ENCODE measurements at regions not wholly inside any gene's neighbourhood (a gene's known extent, or its start where the extent isn't known, plus 50 kb on each side); places are given as distances from the start of the nearest gene placed in this dataset.

DNA sequence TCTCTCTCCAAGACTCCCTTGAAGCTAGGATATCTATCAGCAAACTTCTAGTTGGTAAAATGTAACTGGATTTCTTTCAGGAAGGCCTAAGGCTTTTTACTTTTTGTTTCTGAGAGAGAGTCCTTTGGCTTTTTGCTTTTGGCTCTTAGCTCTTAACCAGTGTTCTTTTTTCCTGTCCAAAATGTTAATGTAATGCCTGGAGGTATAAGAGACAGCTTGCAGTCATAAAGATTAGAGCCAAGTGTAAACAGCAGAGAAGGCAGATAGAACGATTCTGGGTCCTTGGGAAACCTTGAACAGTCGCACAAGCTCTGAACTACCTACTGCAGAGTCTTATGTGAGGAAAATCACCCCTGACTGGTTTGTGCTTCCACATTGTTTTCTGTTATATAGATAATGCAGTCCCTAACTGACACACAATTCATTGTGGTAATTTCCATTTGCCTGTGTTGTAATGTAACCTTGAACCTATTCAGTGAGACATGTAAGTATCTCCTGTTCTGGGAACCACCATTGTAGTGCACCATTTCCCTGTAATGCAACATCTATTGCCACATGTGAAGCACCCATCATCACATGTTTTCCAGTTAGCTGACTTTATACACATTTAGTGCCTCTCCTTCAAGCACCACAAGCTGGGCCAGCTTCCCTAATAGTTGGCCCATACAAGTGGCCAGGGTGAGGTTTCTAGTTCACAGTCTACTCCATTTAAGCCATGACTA is 1311.9 kb downstream of the ROBO1 start:
- no peaks in the 10 kb centered on the region for H3K36me3 ChIP-seq (ENCODE audit: control insufficient read depth, insufficient read depth, low read length)
- POLR2A ChIA-PET, result no interaction called here
- TF ChIP-seq, protein P1, sequence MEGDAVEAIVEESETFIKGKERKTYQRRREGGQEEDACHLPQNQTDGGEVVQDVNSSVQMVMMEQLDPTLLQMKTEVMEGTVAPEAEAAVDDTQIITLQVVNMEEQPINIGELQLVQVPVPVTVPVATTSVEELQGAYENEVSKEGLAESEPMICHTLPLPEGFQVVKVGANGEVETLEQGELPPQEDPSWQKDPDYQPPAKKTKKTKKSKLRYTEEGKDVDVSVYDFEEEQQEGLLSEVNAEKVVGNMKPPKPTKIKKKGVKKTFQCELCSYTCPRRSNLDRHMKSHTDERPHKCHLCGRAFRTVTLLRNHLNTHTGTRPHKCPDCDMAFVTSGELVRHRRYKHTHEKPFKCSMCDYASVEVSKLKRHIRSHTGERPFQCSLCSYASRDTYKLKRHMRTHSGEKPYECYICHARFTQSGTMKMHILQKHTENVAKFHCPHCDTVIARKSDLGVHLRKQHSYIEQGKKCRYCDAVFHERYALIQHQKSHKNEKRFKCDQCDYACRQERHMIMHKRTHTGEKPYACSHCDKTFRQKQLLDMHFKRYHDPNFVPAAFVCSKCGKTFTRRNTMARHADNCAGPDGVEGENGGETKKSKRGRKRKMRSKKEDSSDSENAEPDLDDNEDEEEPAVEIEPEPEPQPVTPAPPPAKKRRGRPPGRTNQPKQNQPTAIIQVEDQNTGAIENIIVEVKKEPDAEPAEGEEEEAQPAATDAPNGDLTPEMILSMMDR (IDR thresholded peaks at IDR 0.05; ENCODE audit: insufficient read depth, low read depth, low read length), result no peak
- CTCF ChIA-PET, result interaction anchor here (1.0 kb wide), 1 partner anchor 11 kb away, joined by 3 read pairs; no protein-coding TSS in a partner anchor
- no peak for DNase-seq (ENCODE audit: low read depth)
- H3K27me3 ChIP-seq (ENCODE audit: control insufficient read depth, insufficient read depth, low read length), result no peaks in the 10 kb centered on the region
- H3K4me3 ChIP-seq (ENCODE audit: low read depth, low read length), result no peak overlapping the region

DNA sequence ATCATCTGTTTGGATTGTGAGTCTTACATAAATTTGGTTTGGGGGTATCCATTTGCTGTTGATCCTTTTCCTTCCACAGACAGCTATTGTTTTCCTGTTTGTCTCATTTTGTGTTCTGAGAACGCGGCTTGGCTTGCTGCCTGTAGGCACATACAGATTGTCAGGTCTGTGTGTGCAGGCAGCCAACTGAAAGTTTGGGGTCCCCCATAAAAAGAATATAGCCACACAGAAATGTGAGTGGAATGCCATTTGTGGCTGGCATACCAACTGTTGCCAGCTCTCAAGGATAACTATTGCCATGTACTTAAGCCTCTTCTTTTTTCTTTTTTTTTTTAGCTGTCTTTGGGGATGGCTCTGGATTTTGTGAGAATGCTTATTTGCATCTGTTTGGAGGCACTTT is 1308.0 kb downstream of the ROBO1 start:
- Histone ChIP-seq H3K36me3 (ENCODE audit: control insufficient read depth, insufficient read depth, low read length) (no peaks in the 10 kb centered on the region), H3K4me3 (ENCODE audit: low read depth, low read length) (no peak overlapping the region), H3K27me3 (ENCODE audit: control insufficient read depth, insufficient read depth, low read length) (no peaks in the 10 kb centered on the region)
- CTCF ChIA-PET, result interaction anchor here (0.7 kb wide), 1 partner anchor 741 kb away, joined by 3 read pairs; no protein-coding TSS in a partner anchor
- TF ChIP-seq, protein P1 (IDR thresholded peaks at IDR 0.05; ENCODE audit: insufficient read depth, low read depth, low read length), result no peak
- DNase-seq (ENCODE audit: low read depth), result no peak
- POLR2A ChIA-PET, result no interaction called here

DNA sequence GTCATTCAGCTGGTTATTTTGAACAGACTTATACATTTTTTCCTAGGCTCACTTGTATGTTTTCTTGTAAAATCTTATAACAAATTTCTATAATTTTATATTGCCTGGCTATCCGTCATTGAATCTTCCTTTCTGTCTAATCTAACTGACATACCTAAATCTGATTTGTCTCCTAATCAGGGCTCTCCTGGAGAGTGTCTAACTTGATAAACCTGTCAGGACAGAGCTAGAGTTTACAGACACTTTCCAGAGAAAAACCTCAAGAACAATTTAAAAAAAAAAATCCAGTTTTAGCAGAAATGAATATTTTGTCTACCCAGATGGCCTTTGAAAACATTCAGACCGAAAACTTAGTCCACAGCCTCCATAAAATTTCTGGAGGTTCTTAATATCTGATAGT is 1305.8 kb downstream of the ROBO1 start:
- ChIA-PET CTCF (no interaction called here), POLR2A (no interaction called here)
- no peaks in the 10 kb centered on the region for H3K36me3 ChIP-seq (ENCODE audit: control insufficient read depth, insufficient read depth, low read length)
- TF ChIP-seq, protein P1 (IDR thresholded peaks at IDR 0.05; ENCODE audit: insufficient read depth, low read depth, low read length), result no peak
- no peak overlapping the region for H3K4me3 ChIP-seq (ENCODE audit: low read depth, low read length)
- no peak for DNase-seq (ENCODE audit: low read depth)
- no peaks in the 10 kb centered on the region for H3K27me3 ChIP-seq (ENCODE audit: control insufficient read depth, insufficient read depth, low read length)

DNA sequence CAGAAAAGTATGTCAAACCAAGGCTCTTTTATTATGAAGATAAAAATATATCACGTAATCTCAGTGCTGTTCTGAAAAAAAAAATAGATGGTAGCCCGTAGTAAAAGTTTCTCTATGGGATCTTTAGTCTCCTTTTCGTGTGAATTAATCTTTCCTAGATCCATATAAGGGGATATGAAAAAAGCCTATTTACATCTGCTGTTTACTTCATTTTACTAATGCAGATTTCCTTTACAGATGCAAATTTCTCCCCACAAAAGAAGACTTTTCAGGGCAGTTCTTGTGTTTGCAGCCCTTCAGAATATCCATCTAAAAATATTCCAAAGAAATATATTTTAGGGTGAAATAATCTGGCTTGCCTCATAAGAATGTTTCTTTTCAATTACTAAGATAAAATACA is 1291.7 kb downstream of the ROBO1 start:
- ChIA-PET CTCF (no interaction called here), POLR2A (no interaction called here)
- no peaks in the 10 kb centered on the region for H3K36me3 ChIP-seq (ENCODE audit: control insufficient read depth, insufficient read depth, low read length)
- no peak overlapping the region for H3K4me3 ChIP-seq (ENCODE audit: low read depth, low read length)
- TF ChIP-seq, protein P1 (IDR thresholded peaks at IDR 0.05; ENCODE audit: insufficient read depth, low read depth, low read length), result no peak
- H3K27me3 ChIP-seq (ENCODE audit: control insufficient read depth, insufficient read depth, low read length), result no peaks in the 10 kb centered on the region
- no peak for DNase-seq (ENCODE audit: low read depth)

DNA sequence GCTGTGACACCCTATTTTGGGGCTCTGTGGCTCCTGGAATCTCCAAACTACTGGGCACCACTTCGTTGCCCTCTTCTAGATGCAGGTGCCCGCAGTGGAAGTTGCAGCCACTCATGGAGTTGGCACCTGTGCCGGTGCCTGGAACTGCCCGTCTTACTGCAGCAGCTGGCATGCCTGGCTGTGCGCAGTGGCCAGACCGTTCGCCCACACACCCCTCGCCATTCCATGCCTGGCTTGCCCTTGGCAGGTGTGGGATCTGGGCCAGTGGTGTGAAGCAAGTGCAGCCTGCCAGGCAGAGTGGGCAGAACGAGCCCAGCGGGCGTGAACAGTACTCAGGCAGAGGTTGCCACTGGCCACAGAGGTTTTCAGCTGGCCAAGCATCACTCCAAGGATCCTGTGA is 1286.7 kb downstream of the ROBO1 start:
- ChIA-PET CTCF (no interaction called here), POLR2A (no interaction called here)
- no peaks in the 10 kb centered on the region for H3K27me3 ChIP-seq (ENCODE audit: control insufficient read depth, insufficient read depth, low read length)
- no peak overlapping the region for H3K4me3 ChIP-seq (ENCODE audit: low read depth, low read length)
- no peaks in the 10 kb centered on the region for H3K36me3 ChIP-seq (ENCODE audit: control insufficient read depth, insufficient read depth, low read length)
- DNase-seq (ENCODE audit: low read depth), result no peak
- TF ChIP-seq, protein P1 (IDR thresholded peaks at IDR 0.05; ENCODE audit: insufficient read depth, low read depth, low read length), result no peak
